ENCODE measurements at regions not wholly inside any gene's neighbourhood (a gene's known extent, or its start where the extent isn't known, plus 50 kb on each side); places are given as distances from the start of the nearest gene placed in this dataset.

- H3K27ac Mint-ChIP-seq: no peak overlapping the region
- H3K79me2 ChIP-seq (ENCODE audit: control insufficient read depth, insufficient read depth, low read length): no peaks in the 10 kb centered on the region
- H2AFZ ChIP-seq (ENCODE audit: insufficient read depth, low read depth, low read length, poor library complexity, severe bottlenecking): no peak overlapping the region
- peaks cover 0 to 3% (median 3%) of the 10 kb centered on the region in 3 donors for H3K9me3 ChIP-seq (ENCODE audit: control extremely low read depth in 1 of 3, control insufficient read depth in 2 of 3, insufficient read depth in 1 of 3, low read length in 2 of 3)
- ChIA-PET CTCF (no interaction called here), POLR2A (interaction anchor here (0.6 kb wide), 1 partner anchor 355 kb away, joined by 3 read pairs; no protein-coding TSS in a partner anchor)
- peaks cover 0 to 5% of the 10 kb centered on the region in 2 donors for H3K4me1 ChIP-seq (ENCODE audit: control insufficient read depth in 2 of 2, insufficient read depth in 2 of 2, low read length in 2 of 2)
- ATAC-seq (ENCODE audit: low read depth) (no peak), DNase-seq (peak; percentile 3)
- H3K4me1 Mint-ChIP-seq: peaks cover 4% of the 10 kb centered on the region
- H3K36me3 ChIP-seq (replicated peaks in 1 of 2; ENCODE audit: control extremely low read depth in 1 of 2, control insufficient read depth in 1 of 2, extremely low read depth in 1 of 2, insufficient read depth in 2 of 2, low read length in 1 of 2): no peaks in the 10 kb centered on the region
- no peak overlapping the region for H3K4me2 ChIP-seq (replicated peaks; ENCODE audit: low read depth, low read length, poor library complexity, severe bottlenecking)
- H3K27me3 ChIP-seq (replicated peaks in 1 of 4; ENCODE audit: control extremely low read depth in 1 of 4, control insufficient read depth in 3 of 4, insufficient read depth in 4 of 4, low read length in 3 of 4): no peaks in the 10 kb centered on the region
- H4K20me1 ChIP-seq (ENCODE audit: control insufficient read depth, insufficient read depth, low read length, poor library complexity, severe bottlenecking): no peaks in the 10 kb centered on the region
- intact Hi-C loops (cut with micrococcal nuclease): no loop called here
- H3K27me3 Mint-ChIP-seq: peaks cover 6% of the 10 kb centered on the region
- no peaks in the 10 kb centered on the region for H3K9me3 Mint-ChIP-seq (ENCODE audit: insufficient read depth)
- WGBS (ENCODE audit: insufficient coverage): 98% methylated on average over 7 of the region's 11 CpGs
- no peak overlapping the region for H3K4me3 Mint-ChIP-seq
- no peak overlapping the region for H3K27ac ChIP-seq (ENCODE audit: low read length in 2 of 2)
- TF ChIP-seq EZH2 (IDR thresholded peaks at IDR 0.05; ENCODE audit: borderline replicate concordance, insufficient read depth, low read depth, low read length, poor library complexity, severe bottlenecking): no peak
- no peak overlapping the region for H3K4me3 ChIP-seq (ENCODE audit: control extremely low read depth in 1 of 5, extremely low read depth in 1 of 5, insufficient read depth in 1 of 5, low read depth in 2 of 5, low read length in 4 of 5)
- H3K9ac ChIP-seq (ENCODE audit: low read length): no peak overlapping the region
Measured at GRCh38 chr6:20266851-20267608, 54.8 kb upstream of the MBOAT1 start.

- no peak overlapping the region for H2AFZ ChIP-seq (ENCODE audit: insufficient read depth, low read depth, low read length, poor library complexity, severe bottlenecking)
- no peaks in the 10 kb centered on the region for H3K9me3 ChIP-seq (ENCODE audit: control extremely low read depth in 1 of 3, control insufficient read depth in 2 of 3, insufficient read depth in 1 of 3, low read length in 2 of 3)
- Mint-ChIP-seq H3K27me3 (peaks cover 1% of the 10 kb centered on the region), H3K27ac (no peak overlapping the region), H3K4me3 (no peak overlapping the region), H3K9me3 (ENCODE audit: insufficient read depth) (no peaks in the 10 kb centered on the region), H3K4me1 (peaks cover 4% of the 10 kb centered on the region)
- ChIA-PET POLR2A (no interaction called here), CTCF (interaction anchor here (0.7 kb wide), 1 partner anchor 1442 kb away, joined by 3 read pairs; no protein-coding TSS in a partner anchor)
- ATAC-seq (ENCODE audit: low read depth): no peak
- no peak for TF ChIP-seq CTCF (IDR thresholded peaks at IDR 0.05)
- TF ChIP-seq EZH2 (IDR thresholded peaks at IDR 0.05; ENCODE audit: borderline replicate concordance, insufficient read depth, low read depth, low read length, poor library complexity, severe bottlenecking): no peak
- DNase-seq: no peak
- H3K4me1 ChIP-seq (ENCODE audit: control insufficient read depth in 2 of 2, insufficient read depth in 2 of 2, low read length in 2 of 2): peaks cover 0 to 5% of the 10 kb centered on the region in 2 donors
- no peak overlapping the region for H3K4me2 ChIP-seq (replicated peaks; ENCODE audit: low read depth, low read length, poor library complexity, severe bottlenecking)
- H3K9ac ChIP-seq (ENCODE audit: low read length): no peak overlapping the region
- no peak overlapping the region for H3K27ac ChIP-seq (ENCODE audit: low read length in 2 of 2)
- H3K36me3 ChIP-seq (replicated peaks in 1 of 2; ENCODE audit: control extremely low read depth in 1 of 2, control insufficient read depth in 1 of 2, extremely low read depth in 1 of 2, insufficient read depth in 2 of 2, low read length in 1 of 2): no peaks in the 10 kb centered on the region
- H4K20me1 ChIP-seq (ENCODE audit: control insufficient read depth, insufficient read depth, low read length, poor library complexity, severe bottlenecking): no peaks in the 10 kb centered on the region
- H3K27me3 ChIP-seq (replicated peaks in 1 of 4; ENCODE audit: control extremely low read depth in 1 of 4, control insufficient read depth in 3 of 4, insufficient read depth in 4 of 4, low read length in 3 of 4): no peaks in the 10 kb centered on the region
- 80% methylated on average over 1 of the region's 2 CpGs for WGBS (ENCODE audit: insufficient coverage)
- intact Hi-C loops (cut with micrococcal nuclease): no loop called here
- no peak overlapping the region for H3K4me3 ChIP-seq (ENCODE audit: control extremely low read depth in 1 of 5, extremely low read depth in 1 of 5, insufficient read depth in 1 of 5, low read depth in 2 of 5, low read length in 4 of 5)
- no peaks in the 10 kb centered on the region for H3K79me2 ChIP-seq (ENCODE audit: control insufficient read depth, insufficient read depth, low read length)
Measured at GRCh38 chr6:20269181-20269580, 56.9 kb upstream of the MBOAT1 start.

All from B cell (primary cell).